Activated T-helper 1 cell treated with Interleukin-2 at 50 U/mL for 16 hours (primary cell): ENCODE measurements at regions not wholly inside any gene's neighbourhood (a gene's known extent, or its start where the extent isn't known, plus 50 kb on each side); places are given as distances from the start of the nearest gene placed in this dataset.
"Not testable (repeated sequence)": the region's sequence is repeated elsewhere in the genome, so short reads cannot be mapped to it uniquely, and the experiment has no call there.

ENCODE experiments used
- DNase-seq: peaks from one replicate; pipeline ENCODE4 v3.0.0-alpha.2; 2020; ENCODE audit warnings: low read depth

GRCh38 chr17:5952518-5952917, 117.7 kb upstream of the WSCD1 start:
- no peak for DNase-seq

- DNase-seq: no peak
Observed at GRCh38 chr17:5955764-5956163, 114.4 kb upstream of the WSCD1 start.

DNA sequence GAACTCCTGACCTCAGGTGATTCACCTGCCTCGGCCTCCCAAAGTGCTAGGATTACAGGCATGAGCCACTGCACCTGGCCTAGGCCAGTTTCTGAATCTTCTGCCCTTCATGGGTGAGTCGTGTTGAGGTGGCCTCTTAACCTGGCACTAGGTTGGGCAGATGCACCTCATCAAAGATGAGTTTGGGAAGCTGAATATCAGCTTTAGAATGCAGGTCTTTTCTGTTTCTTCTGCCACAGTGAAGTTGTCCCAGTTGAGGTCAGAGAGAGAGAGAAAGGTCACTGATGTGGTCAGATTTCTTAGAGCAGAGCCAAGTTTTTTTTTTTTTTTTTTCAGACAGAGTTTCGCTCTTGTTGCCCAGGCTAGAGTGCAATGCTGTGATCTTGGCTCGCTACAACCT, 111.3 kb upstream of the WSCD1 start:
- no peak for DNase-seq

- no peak for DNase-seq
Observed at GRCh38 chr17:5962371-5962770, 107.8 kb upstream of the WSCD1 start.

DNA sequence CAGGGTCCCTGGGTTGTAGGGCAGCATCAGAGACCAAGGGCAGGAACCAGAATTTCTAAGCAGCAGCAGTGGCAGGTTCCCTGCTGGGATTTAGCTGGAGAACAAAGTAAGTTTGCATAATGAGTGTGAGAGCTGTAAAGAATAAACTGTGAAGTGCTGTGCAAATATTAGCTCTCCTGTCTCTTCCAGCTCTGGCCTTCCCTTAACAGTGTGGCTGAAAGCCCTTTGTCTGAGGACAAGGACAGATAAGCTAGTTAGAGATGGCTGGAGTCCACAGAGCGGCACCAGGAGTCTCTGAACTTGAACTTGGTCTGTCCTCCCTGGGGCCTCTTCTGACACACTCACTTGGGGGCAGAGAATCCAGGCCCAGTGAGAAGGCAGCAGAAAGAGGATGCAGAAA, 98.2 kb upstream of the WSCD1 start:
- no peak for DNase-seq

- DNase-seq: no peak
Observed at GRCh38 chr17:5973410-5973809, 96.8 kb upstream of the WSCD1 start.

GRCh38 chr17:5975661-5976060, 94.5 kb upstream of the WSCD1 start:
- no peak for DNase-seq

DNA sequence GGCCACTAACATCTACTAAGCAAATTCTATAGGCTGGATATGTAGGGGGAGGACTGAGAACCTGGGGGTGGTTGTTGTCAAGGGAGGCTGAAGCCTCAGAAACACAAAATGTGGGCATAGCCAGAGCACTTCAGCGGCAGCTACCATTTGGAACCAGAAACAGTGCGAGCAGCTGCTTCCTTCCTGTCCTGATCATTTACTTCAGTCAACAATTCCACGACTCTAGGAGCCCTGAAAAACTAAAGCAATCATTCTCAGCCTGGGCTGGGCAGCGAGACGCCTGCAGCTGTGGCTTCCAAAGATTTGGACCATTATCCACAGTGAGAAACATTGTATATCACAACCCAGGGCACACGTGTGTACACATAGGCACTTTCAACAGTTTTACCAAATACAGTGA, 93.9 kb upstream of the WSCD1 start:
- no peak for DNase-seq

DNA sequence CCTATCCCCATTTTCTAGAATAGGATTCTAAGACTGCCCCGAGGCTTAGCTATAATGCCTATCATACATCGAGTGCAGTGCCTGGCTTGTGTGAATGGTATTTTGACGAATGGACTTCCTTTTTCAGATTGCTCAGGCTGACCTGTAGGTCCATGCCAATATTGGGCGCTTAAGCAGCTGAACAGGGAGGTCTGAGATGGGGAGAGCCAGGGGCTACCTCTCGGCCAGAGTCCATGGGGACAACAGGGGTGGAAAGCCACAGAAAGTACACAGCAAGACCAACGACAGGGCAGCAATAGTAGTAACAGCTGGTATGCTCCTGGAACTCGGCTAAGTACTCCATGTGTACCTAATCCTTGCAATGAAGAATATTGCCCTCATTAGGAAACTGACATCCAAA, 91.7 kb upstream of the WSCD1 start:
- DNase-seq: no peak

- no peak for DNase-seq
Observed at GRCh38 chr17:5980941-5981340, 89.2 kb upstream of the WSCD1 start.

GRCh38 chr17:5986644-5987043, 83.5 kb upstream of the WSCD1 start:
- no peak for DNase-seq

GRCh38 chr17:6000426-6000825, 69.8 kb upstream of the WSCD1 start:
- no peak for DNase-seq

- DNase-seq: not testable (repeated sequence)
Observed at GRCh38 chr17:6003221-6003620, 67.0 kb upstream of the WSCD1 start.

GRCh38 chr17:6005939-6006338, 64.2 kb upstream of the WSCD1 start:
- DNase-seq: no peak

- DNase-seq: no peak
Observed at GRCh38 chr17:6011206-6011605, 59.0 kb upstream of the WSCD1 start.

- no peak for DNase-seq
Observed at GRCh38 chr17:6018788-6019187, 51.4 kb upstream of the WSCD1 start.

GRCh38 chr17:6019959-6020358, 50.2 kb upstream of the WSCD1 start:
- DNase-seq: no peak

GRCh38 chr17:6020376-6021010, 49.7 kb upstream of the WSCD1 start:
- no peak for DNase-seq
